DMS53 (cell line): ENCODE measurements at regions not wholly inside any gene's neighbourhood (a gene's known extent, or its start where the extent isn't known, plus 50 kb on each side); places are given as distances from the start of the nearest gene placed in this dataset.

Source experiments
- DNase-seq: peaks from one replicate; lab custom pipeline; 2025; lab: John Stamatoyannopoulos, UW

DNA sequence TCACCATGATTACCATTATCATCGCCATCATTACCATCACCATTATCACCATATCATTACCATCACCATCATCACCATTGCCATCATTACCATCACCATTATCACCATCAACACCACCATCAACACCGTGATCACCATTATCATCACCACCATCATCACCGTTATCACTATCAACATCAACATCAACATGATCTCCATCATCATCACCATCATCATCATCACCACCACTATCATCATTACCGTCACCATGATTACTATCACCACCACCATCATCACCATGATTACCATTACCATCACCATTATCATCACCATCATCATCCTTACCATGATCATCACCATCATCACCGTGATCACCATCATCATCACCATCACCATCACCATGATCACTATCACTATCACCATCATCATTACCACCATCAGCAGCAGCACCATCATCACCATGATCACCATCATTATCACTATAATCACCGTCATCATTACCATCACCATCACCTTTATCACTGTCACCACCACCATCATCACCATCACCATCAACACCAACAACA lies 753.7 kb downstream of the BRD1 start:
- DNase-seq = no peak

DNA sequence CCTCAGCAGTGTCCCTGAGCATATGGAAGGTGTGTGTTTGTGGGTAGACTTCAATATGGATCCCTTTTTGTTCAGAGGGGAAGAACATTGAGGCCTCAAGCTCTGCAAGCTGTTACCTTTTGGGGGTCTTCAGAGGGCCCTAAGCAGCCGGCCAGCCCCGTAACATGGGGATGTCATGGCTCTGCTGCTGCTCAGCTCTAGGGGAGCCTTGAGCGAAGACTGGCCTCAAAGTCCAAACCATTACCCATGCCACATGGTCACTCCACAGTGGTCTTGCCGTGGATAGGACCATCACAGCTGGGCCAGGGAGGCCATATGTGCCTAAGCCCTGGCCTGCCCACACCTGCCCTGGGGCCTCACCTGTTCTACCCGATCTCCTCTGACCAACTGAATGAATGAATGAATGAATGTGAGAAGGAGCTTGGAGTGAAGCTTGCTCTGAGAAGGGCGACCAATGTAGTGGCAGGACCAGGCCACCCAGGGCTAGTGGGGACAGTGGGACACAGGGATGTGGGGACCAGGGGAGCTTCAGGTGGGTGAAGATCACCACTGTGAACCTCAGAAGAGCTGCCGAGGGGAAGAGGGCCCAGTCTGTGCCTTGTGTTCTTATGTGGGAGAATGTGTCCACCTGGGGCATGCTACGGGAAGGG lies 754.6 kb downstream of the BRD1 start:
- no peak for DNase-seq

DNA sequence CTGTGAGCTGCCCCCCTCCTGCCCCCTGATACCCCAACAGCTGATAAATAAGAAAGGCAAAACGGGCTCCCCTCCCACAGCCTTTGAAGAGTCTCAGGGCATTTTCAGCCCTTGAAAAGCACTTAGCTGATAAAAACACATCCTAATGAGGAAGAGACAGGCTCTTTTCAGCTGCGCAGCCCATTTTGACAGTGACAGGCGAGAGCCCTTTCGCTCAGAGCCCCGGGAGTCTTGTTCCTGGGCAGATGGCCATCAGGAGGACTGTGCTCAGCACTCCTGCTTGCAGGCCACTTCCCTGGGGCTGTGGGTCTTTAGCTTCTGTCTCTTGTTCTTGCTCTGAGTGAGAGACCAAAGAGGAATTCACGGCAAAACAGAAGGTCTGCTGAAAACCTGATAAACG lies 757.2 kb downstream of the BRD1 start:
- no peak for DNase-seq

DNA sequence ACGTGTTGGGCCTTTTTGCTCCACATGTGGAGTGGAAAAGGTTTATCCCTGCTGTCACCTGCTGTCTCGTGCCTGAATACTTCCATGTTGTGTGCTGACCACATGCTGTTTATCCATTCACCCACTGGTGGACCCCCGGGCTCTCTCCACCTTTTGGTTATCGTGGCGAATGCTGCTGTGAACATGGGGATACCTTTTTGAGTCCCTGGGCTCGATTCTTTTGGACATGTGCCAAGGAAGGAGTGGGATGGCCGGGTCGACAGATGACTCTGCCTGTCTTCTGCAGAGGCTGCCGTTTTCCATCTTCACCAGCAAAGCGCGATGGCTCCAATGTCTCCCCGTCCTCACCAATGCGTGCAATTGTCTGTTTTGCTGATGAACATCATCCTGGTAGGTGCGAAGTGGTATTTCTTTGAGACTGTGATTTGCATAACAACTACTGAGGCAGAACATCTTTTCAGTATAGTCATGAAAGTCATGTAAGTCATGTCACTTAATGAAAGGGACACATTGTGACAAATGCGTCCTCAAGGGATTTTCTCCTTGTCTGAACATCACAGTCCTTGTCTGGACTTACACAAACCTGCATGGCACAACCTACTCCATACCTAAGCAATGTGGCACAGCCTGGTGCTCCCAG lies 758.7 kb downstream of the BRD1 start:
- DNase-seq = no peak

DNA sequence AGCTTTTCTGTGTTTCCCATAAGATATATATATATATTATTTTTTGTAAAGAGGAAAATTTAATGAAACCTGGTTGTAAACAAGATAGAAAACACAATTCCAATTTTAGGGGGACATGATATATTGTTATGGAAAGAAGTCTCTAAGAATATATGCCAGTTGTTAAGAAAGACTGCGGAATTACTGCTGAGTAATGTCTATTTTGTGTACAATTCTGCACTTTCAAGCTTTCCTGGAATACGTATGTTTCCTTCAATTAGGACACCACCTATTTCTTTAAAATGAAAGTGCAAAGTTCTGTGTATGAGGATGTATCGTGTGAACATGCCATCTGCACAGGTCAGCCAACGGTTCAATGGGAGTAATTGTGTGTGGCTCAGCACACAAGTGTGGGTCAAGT lies 760.2 kb downstream of the BRD1 start:
- no peak for DNase-seq

DNA sequence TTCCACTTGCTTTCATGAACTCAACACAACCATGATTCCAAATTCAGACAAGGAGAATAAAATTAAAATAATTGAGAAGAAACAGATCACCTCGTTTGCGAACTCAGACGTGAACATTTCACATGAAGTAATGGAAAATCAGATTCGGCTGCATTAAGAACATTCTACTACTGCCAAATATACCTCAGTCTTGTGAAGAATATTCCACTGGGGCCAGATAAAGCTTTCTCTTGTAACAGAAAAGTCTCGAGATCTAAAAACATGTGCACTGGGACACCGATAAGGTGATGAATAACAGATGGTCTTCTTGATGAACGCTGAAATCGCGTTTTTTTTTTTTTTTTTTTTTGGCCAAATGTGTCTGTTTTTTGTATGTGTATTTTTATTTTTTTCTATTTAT lies 761.1 kb downstream of the BRD1 start:
- no peak for DNase-seq

DNA sequence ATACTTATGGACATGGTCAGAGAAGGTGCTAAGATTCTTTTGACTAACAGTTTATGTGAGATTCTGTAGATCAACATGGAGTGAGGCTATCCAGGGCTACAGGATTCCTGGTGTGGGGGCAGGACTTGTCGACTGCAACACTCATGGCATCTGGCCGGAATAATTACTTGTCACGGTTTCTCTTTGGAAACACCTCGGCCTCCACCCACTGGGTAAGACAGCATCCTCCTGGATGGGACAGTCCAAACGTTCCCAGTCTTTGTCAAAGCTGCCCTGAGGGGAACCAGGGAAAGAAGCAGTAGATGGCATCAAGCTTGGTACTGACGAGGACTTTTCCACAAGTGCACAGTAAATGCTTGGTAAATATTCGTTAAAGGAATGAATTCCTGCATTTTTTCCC lies 762.8 kb downstream of the BRD1 start:
- no peak for DNase-seq

DNA sequence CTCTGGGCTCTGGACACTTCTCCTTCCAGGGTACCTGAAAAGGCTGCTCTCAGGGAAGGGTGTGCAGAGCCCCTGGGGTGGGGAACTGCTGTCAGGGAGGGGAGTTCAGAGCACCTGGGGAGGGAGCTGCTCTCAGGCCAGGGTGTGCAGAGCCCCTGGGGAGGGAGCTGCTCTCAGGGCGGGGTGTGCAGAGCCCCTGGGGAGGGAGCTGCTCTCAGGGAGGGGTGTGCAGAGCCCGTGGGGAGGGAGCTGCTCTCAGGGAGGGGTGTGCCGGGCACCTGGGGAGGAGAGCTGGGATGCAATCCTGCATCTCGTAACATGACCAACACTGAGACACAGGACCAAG lies 764.2 kb downstream of the BRD1 start:
- no peak for DNase-seq

DNA sequence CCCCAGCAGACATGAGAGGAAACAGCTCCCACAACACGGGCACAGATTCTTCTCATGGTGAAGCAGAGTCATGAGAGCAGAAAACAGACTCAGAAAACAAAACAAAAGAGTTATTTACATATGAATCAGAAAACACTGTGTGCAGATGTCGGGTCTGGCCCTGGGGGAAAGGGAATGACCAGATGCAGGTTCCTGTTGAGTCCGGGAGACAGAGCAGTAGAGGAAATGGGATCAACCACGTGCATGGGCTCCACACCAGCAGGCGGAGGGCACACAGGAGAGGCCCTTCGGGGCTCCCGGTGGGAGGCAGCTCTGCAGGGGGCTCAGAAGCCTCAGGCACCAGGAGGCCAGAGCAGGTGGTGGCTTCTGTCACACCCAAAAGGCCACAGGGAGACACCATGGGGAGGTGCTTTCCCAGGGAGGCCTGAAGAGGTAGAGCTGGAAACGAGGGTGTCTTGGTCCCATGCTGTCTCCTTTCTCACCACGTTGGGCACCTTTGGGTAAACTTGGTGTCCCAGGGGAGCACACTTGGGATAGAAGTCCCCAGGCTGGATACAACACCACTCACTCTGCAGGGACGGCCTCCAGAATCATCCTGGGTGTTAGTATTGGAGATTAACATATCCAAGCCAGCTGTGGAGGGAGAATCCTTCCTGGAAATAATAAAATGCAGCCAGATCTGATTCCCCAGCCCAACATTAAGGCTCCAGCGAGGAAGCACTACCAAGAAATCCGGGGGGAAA lies 764.7 kb downstream of the BRD1 start:
- no peak for DNase-seq

DNA sequence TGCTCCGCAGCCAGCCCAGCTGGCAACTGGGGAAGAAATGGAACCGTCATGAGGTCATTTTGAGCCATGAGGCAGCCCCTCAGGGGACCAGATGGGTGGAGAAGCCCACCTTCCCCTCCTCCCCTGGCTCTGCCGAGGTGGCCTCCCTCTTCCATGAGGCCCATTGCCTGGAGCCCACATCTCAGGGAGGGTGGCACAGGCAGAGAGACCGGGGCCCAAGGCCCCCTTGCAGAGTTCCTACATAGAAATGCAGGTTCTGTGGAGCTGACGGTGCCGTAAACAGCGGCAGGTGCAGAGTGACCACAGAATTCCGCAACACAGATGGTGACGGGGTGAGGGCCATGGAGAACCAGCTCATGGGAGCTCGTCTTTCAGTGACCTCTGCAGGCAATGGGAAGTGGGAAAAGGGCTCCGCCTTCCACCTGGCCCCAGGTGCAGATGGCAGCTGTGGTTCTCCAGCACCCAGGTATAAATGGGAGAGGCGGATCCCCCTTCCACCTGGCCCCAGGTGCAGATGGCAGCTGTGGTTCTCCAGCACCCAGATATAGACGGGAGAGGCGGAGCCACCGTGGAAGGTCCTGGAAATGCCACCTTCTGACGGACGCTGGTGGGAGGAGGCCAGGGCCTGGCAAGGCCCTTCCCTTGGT lies 765.4 kb downstream of the BRD1 start:
- DNase-seq = no peak

DNA sequence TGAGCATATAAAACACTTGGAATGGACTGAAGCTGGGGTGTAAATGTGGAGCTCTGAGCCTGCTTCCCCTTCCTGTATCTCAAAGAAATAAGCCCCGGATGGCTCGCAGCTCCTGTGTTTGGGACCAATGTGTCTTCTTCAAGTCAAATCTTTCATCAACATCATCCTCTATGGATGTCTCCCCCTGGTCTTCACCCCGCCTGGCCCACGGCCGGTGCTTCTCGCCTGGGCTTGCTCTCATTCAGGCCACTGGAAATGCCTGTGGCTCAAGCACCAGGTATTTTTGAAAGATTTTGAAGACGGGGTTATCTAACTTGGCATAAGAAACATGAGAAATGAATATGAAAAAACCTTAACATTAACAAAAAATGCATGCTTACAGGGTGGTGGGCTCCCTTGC lies 769.8 kb downstream of the BRD1 start:
- DNase-seq = no peak

DNA sequence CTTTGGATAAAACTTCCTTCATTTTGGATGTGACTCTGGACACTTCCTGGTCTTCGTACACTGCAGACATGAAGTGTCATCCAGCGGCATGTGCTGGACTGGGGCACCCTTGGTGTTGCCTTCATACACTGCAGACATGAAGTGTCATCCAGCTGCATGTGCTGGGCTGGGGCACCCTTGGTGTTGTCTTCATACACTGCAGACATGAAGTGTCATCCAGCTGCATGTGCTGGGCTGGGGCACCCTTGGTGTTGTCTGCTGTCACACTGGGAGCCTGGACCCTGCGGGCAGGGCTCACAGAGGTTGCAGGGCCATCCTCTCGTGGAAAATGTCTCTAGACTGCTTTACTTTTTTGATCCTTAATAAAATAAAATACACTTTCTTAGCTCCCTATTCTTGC lies 771.4 kb downstream of the BRD1 start:
- no peak for DNase-seq

DNA sequence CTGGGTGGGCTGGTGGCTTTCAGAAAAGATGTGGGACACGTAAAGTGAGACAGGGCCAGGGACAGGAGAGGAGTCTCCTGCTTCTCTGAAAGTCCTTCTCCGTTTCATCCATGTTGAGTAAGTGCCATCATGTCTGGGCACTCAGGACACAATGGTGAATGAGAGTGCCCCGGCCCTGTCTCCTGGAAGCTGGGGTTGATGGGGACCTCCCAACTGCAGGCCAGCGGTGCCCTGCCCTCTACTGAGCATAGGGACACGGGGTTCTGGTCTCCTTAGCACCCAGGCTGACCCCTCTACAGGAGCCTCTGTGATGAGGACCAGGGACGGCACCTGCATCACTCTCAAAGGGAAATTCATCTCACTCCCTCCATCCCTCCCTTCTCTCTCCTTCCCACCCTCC lies 772.3 kb downstream of the BRD1 start:
- DNase-seq = no peak

DNA sequence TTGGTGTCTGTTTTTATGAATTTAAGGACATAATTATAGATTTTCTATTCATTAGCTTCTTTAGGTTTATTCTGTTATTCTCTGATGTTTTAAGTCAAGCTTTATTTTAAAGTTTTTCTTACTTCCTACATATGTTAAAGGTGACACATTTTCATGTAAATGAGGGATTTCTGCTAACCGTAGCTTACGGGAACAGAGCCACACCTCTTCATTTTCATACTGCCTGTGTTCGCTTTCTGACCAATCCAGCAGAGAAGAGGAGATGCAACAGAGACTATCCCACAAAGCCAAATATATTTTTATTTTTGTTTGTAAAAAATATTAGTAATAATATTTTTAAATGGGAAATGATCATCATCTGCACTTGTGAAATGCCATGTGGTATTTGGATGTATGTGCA lies 774.1 kb downstream of the BRD1 start:
- DNase-seq = no peak

DNA sequence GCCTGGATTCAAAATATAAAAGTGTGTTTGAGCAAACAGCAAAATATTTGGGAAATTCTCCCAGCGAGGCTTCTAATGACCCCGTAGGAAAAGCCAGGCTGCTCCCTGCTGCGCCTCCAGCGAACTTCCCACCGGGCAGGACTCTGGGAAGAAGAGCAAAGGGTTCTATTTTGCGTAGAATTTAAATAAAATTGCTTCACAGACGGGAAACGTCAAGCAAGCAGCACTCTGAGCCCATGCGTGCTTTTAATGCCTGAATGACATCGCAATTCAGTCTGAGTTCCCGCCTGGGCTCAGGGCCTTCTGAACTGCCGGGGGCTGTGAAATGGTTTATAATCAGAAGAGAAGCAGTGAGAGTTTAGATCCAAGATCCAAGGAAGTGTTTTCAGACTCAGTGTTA lies 775.1 kb downstream of the BRD1 start:
- no peak for DNase-seq

DNA sequence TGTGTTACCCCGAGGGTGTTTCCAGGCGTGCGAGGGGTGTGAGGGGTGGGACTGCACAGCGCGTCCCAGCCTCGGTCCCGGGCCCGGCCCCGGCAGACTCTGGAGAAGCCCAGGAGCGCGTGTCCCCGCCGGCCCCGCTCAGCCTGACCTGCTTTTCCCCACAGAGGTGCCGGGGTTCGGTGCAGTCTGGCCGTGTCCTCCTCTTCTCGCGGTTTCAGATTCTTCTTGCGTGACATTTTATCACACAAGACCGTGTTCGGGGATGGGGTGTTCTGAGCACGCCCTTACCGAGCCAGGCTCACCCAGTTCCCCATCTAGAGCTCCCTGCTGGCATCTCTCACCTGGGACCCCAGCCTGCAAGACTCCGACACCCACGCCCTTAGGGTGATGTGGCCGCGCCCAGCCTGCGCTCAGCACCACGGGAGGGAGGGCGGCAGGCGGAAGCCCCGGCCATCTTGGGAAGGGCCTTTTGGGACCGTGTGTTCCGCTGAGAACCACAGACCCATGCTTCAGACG lies 775.6 kb downstream of the BRD1 start:
- no peak for DNase-seq

DNA sequence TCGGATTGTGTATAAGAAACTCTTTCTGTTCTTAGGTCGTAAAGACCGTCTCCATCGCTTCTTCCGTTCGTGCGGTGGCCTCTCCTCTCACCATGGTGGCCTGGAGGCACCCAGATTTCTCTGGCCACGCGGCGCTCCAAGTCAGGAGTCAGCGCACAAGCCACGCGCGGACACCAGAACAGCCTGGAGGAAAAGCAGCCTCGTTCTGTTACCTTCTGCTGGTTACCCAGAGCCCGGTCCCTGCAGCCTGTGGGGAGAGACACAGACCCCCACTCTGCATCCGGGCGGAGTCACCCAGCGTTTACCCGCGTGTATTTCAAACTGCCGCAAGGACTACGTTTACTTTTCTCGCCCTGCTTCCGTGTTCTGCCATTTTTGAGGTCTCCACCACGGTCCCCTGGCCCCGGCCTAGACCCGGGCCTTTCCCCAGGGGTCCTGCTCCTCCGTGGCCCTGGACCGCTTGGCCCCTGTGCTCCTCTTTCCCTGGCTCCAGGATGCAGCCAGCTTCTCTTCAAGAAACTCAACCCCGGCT lies 776.1 kb downstream of the BRD1 start:
- no peak for DNase-seq

DNA sequence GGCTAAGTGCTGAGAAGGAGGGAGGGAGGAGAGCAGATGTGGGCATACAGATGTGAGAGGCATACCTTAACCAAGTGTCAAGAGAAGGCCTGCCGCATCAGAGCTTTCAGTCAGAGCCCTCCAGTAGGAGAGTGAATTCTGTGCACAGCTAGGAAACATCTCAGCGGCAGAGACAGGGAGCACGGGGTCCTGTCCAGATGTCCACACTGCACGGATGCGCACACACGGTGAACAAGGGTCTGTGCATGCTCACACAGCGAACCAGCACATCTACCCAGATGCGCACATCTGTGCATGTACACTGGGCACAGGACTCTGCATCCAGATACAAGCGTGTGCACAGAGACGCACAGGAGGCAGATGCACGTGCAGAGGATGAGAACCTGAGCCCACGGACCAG lies 778.0 kb downstream of the BRD1 start:
- DNase-seq = no peak

DNA sequence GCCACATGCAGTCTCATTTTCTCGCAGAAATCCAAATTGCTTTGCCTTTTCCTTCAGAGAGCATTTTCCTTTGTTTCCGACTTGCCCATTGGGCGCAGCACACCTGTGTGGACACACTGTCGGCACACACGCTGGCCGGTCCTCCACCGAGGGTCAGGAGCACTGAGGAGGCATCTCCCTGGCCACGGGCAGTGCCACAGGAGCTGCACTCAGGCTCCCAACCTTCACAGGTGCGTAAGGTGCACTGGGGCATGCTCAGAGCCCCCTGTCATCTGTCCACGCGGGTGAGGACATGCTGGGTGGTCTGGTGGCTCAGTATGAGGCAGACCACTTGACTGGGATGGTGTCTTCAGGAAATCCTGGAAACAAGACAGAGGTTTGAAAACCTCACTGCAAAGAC lies 779.1 kb downstream of the BRD1 start:
- no peak for DNase-seq

DNA sequence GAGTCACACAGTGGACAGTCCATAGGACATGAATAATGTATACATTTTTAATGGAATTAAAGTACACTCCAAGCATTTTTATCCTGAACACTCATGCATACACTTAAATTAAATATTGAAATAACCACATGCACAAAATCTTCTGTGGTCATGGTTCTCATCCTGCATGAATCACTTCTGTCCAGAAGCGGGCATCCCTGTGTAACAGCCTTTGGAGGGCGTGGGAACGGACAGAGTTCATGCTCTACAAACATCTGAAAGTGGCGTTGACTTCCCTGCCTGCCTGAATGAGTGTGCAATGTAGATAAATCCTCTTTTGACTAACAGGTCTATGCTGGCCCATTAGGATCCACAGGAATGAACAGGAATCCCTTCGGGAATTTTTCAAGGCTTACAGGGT lies 780.2 kb downstream of the BRD1 start:
- DNase-seq = no peak

DNA sequence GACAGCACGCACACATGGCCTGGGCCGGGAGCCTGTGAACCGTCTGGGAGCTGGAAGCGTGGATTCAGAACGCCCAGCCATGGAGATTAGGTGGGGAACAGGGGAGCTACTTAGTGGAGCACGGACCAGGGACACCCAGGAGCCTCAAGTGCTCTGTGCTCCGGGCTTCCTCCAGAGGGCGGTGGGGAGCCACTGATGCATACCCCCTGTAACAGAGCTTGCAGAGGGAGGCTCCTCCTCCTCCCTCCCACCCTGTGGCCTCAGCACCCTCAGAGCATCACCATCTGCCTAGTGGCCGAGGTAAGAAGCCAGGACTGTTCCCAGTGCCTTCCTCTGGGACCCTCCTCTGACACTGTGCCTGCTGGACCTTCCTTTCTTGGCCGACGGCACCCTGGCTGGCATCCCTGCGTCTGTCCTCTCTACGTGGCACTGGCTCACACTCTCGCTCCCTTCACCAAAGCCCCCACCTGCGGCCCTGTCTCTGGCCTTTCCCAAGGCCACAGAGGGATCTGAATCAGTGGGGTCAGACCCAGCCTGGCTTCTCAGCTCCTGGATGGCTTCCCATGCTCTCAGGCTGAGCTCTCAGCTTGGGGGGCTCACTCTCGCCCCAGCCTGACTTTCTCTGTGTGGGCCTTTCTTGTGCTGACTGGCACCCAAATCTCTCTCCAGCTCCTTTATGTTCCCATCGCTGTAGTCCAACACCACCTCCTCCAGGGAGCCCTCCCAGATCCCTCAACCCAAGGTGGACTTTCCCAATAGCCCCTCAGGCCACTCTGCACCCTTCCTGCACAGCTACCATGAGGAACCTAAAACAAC lies 780.9 kb downstream of the BRD1 start:
- no peak for DNase-seq
